ENCODE measurements at regions not wholly inside any gene's neighbourhood (a gene's known extent, or its start where the extent isn't known, plus 50 kb on each side); places are given as distances from the start of the nearest gene placed in this dataset.
A peak's percentile ranks its signal among the peaks of the same experiment; 100 is the strongest.

GRCh38 chr17:79325709-79326430 lies 251.2 kb downstream of the ENGASE start:
- Histone ChIP-seq H3K27me3 (ENCODE audit: control insufficient read depth, insufficient read depth, low read length) (peaks cover 2% of the 10 kb centered on the region), H3K36me3 (ENCODE audit: control insufficient read depth, insufficient read depth, low read length) (no peaks in the 10 kb centered on the region), H3K9me3 (replicated peaks; ENCODE audit: control insufficient read depth, low read depth, low read length) (no peaks in the 10 kb centered on the region), H3K27ac (ENCODE audit: low read length) (no peak overlapping the region), H3K4me1 (ENCODE audit: control insufficient read depth, insufficient read depth, low read length) (no peaks in the 10 kb centered on the region), H3K4me3 (ENCODE audit: low read length) (no peak overlapping the region)
- WGBS (ENCODE audit: insufficient coverage) = 29% methylated on average over 9 of the region's 24 CpGs
- peak; percentile 48 for DNase-seq

- H3K36me3 ChIP-seq (ENCODE audit: control insufficient read depth, insufficient read depth, low read length) = no peaks in the 10 kb centered on the region
- no peak for DNase-seq
- H3K4me3 ChIP-seq (ENCODE audit: low read length) = no peak overlapping the region
- H3K27ac ChIP-seq (ENCODE audit: low read length) = no peak overlapping the region
- no peaks in the 10 kb centered on the region for H3K4me1 ChIP-seq (ENCODE audit: control insufficient read depth, insufficient read depth, low read length)
- no peaks in the 10 kb centered on the region for H3K9me3 ChIP-seq (replicated peaks; ENCODE audit: control insufficient read depth, low read depth, low read length)
- H3K27me3 ChIP-seq (ENCODE audit: control insufficient read depth, insufficient read depth, low read length) = peaks cover 9% of the 10 kb centered on the region
- WGBS (ENCODE audit: insufficient coverage) = 73% methylated on average over 4 of the region's 5 CpGs
Observed at GRCh38 chr17:79324194-79324593, 249.6 kb downstream of the ENGASE start.

- 76% methylated on average over 10 of the region's 10 CpGs for WGBS (ENCODE audit: insufficient coverage)
Observed at GRCh38 chr17:79323566-79323965, 248.9 kb downstream of the ENGASE start.

GRCh38 chr17:79322211-79323123 lies 247.8 kb downstream of the ENGASE start:
- Histone ChIP-seq H3K4me3 (ENCODE audit: low read length) (no peak overlapping the region), H3K27me3 (ENCODE audit: control insufficient read depth, insufficient read depth, low read length) (peaks cover 17% of the 10 kb centered on the region)

More at GRCh38 chr17:79323566-79323965, 248.9 kb downstream of the ENGASE start:
- Histone ChIP-seq H3K36me3 (ENCODE audit: control insufficient read depth, insufficient read depth, low read length) (no peaks in the 10 kb centered on the region), H3K4me3 (ENCODE audit: low read length) (no peak overlapping the region), H3K27ac (ENCODE audit: low read length) (no peak overlapping the region), H3K4me1 (ENCODE audit: control insufficient read depth, insufficient read depth, low read length) (no peaks in the 10 kb centered on the region), H3K27me3 (ENCODE audit: control insufficient read depth, insufficient read depth, low read length) (peaks cover 12% of the 10 kb centered on the region), H3K9me3 (replicated peaks; ENCODE audit: control insufficient read depth, low read depth, low read length) (no peaks in the 10 kb centered on the region)
- DNase-seq = no peak

GRCh38 chr17:79320331-79320730 lies 245.7 kb downstream of the ENGASE start:
- no peak for DNase-seq
- H3K27me3 ChIP-seq (ENCODE audit: control insufficient read depth, insufficient read depth, low read length) = peaks cover 37% of the 10 kb centered on the region
- no peaks in the 10 kb centered on the region for H3K4me1 ChIP-seq (ENCODE audit: control insufficient read depth, insufficient read depth, low read length)
- H3K27ac ChIP-seq (ENCODE audit: low read length) = no peak overlapping the region
- H3K4me3 ChIP-seq (ENCODE audit: low read length) = no peak overlapping the region
- H3K36me3 ChIP-seq (ENCODE audit: control insufficient read depth, insufficient read depth, low read length) = no peaks in the 10 kb centered on the region
- no peaks in the 10 kb centered on the region for H3K9me3 ChIP-seq (replicated peaks; ENCODE audit: control insufficient read depth, low read depth, low read length)
- WGBS (ENCODE audit: insufficient coverage) = 36% methylated on average over 5 of the region's 7 CpGs

More at GRCh38 chr17:79322211-79323123, 247.8 kb downstream of the ENGASE start:
- H3K36me3 ChIP-seq (ENCODE audit: control insufficient read depth, insufficient read depth, low read length) = no peaks in the 10 kb centered on the region
- H3K9me3 ChIP-seq (replicated peaks; ENCODE audit: control insufficient read depth, low read depth, low read length) = no peaks in the 10 kb centered on the region
- no peak overlapping the region for H3K27ac ChIP-seq (ENCODE audit: low read length)
- no peak for DNase-seq
- 73% methylated on average over 11 of the region's 14 CpGs for WGBS (ENCODE audit: insufficient coverage)
- no peaks in the 10 kb centered on the region for H3K4me1 ChIP-seq (ENCODE audit: control insufficient read depth, insufficient read depth, low read length)

GRCh38 chr17:79317916-79318315 lies 243.3 kb downstream of the ENGASE start:
- H3K9me3 ChIP-seq (replicated peaks; ENCODE audit: control insufficient read depth, low read depth, low read length) = no peaks in the 10 kb centered on the region
- H3K27ac ChIP-seq (ENCODE audit: low read length) = no peak overlapping the region
- H3K27me3 ChIP-seq (ENCODE audit: control insufficient read depth, insufficient read depth, low read length) = peaks cover 60% of the 10 kb centered on the region
- no peaks in the 10 kb centered on the region for H3K36me3 ChIP-seq (ENCODE audit: control insufficient read depth, insufficient read depth, low read length)
- no peaks in the 10 kb centered on the region for H3K4me1 ChIP-seq (ENCODE audit: control insufficient read depth, insufficient read depth, low read length)
- no peak for DNase-seq
- 86% methylated on average over 1 of the region's 5 CpGs for WGBS (ENCODE audit: insufficient coverage)
- no peak overlapping the region for H3K4me3 ChIP-seq (ENCODE audit: low read length)

- 62% methylated on average over 6 of the region's 6 CpGs for WGBS (ENCODE audit: insufficient coverage)
- no peak overlapping the region for H3K4me3 ChIP-seq (ENCODE audit: low read length)
- H3K27me3 ChIP-seq (ENCODE audit: control insufficient read depth, insufficient read depth, low read length) = peaks cover 63% of the 10 kb centered on the region
- no peak overlapping the region for H3K27ac ChIP-seq (ENCODE audit: low read length)
- no peaks in the 10 kb centered on the region for H3K9me3 ChIP-seq (replicated peaks; ENCODE audit: control insufficient read depth, low read depth, low read length)
- H3K4me1 ChIP-seq (ENCODE audit: control insufficient read depth, insufficient read depth, low read length) = no peaks in the 10 kb centered on the region
- no peaks in the 10 kb centered on the region for H3K36me3 ChIP-seq (ENCODE audit: control insufficient read depth, insufficient read depth, low read length)
- no peak for DNase-seq
Observed at GRCh38 chr17:79316805-79317204, 242.2 kb downstream of the ENGASE start.

- Histone ChIP-seq H3K36me3 (ENCODE audit: control insufficient read depth, insufficient read depth, low read length) (no peaks in the 10 kb centered on the region), H3K27ac (ENCODE audit: low read length) (no peak overlapping the region), H3K4me1 (ENCODE audit: control insufficient read depth, insufficient read depth, low read length) (no peaks in the 10 kb centered on the region), H3K4me3 (ENCODE audit: low read length) (no peak overlapping the region), H3K9me3 (replicated peaks; ENCODE audit: control insufficient read depth, low read depth, low read length) (no peaks in the 10 kb centered on the region), H3K27me3 (ENCODE audit: control insufficient read depth, insufficient read depth, low read length) (peaks cover 67% of the 10 kb centered on the region)
- DNase-seq = no peak
- WGBS (ENCODE audit: insufficient coverage) = 9% methylated on average over 25 of the region's 30 CpGs
Observed at GRCh38 chr17:79315358-79316105, 240.9 kb downstream of the ENGASE start.

DNA sequence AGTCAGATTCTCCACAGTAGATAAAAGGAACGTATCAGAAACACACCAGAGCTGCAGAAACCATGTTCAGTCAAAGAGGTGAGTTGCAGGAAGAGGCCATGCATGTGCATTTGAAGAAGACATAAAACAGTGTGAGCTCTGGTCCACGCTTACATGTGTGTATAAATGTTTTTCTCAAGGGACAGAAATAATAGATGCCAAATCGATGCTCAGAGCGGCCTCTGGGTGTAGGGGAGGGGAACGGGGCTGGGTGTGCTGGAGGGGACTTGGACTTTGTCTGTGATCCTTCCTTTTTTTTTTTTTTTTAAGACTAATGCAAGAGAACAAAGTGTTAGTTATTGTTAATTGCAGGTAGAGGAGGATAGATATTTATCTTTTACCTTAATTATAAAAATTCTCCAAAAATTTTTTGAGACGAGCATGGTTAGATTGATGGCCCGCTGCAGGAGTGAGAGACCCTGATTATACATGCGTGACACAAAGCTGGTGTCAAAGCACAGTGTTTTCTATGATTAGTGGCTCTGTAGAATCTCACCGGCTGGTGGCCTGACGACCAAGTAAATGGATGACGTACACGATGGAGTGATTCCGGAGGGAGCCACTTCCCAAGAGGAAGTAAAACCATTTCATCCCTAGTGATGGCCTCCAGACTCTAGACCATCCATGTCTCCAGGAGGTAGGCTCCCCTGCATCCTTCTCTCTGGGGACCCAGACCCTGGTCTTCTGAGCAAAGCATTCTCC lies 240.2 kb downstream of the ENGASE start:
- no peak overlapping the region for H3K4me3 ChIP-seq (ENCODE audit: low read length)
- H3K4me1 ChIP-seq (ENCODE audit: control insufficient read depth, insufficient read depth, low read length) = no peaks in the 10 kb centered on the region
- peaks cover 63% of the 10 kb centered on the region for H3K27me3 ChIP-seq (ENCODE audit: control insufficient read depth, insufficient read depth, low read length)
- no peaks in the 10 kb centered on the region for H3K9me3 ChIP-seq (replicated peaks; ENCODE audit: control insufficient read depth, low read depth, low read length)
- 79% methylated on average over 5 of the region's 13 CpGs for WGBS (ENCODE audit: insufficient coverage)
- DNase-seq = no peak
- no peaks in the 10 kb centered on the region for H3K36me3 ChIP-seq (ENCODE audit: control insufficient read depth, insufficient read depth, low read length)
- no peak overlapping the region for H3K27ac ChIP-seq (ENCODE audit: low read length)

Measured in muscle of leg (tissue), 3 donors.